H4 (cell line): ENCODE measurements at regions not wholly inside any gene's neighbourhood (a gene's known extent, or its start where the extent isn't known, plus 50 kb on each side); places are given as distances from the start of the nearest gene placed in this dataset.
"Not testable (repeated sequence)": the region's sequence is repeated elsewhere in the genome, so short reads cannot be mapped to it uniquely, and the experiment has no call there.

ENCODE experiments used
- DNase-seq: peaks from one replicate; pipeline ENCODE4 v3.0.0-alpha.2; 2015; ENCODE audit warnings: low spot score

- no peak for DNase-seq
Measured at GRCh38 chr4:138800421-138800820, 215.2 kb upstream of the NOCT start.

- DNase-seq: no peak
Measured at GRCh38 chr4:138798404-138798803, 217.2 kb upstream of the NOCT start.

GRCh38 chr4:138797646-138798045 is 217.9 kb upstream of the NOCT start:
- no peak for DNase-seq

GRCh38 chr4:138796761-138797160 is 218.8 kb upstream of the NOCT start:
- DNase-seq: no peak

- no peak for DNase-seq
Measured at GRCh38 chr4:138790706-138791340, 224.8 kb upstream of the NOCT start.

- DNase-seq: no peak
Measured at GRCh38 chr4:138789796-138790195, 225.8 kb upstream of the NOCT start.

GRCh38 chr4:138788857-138789256 is 226.7 kb upstream of the NOCT start:
- no peak for DNase-seq

- no peak for DNase-seq
Measured at GRCh38 chr4:138788267-138788790, 227.3 kb upstream of the NOCT start.

- DNase-seq: not testable (repeated sequence)
Measured at GRCh38 chr4:138779761-138780160, 235.8 kb upstream of the NOCT start.

GRCh38 chr4:138775890-138776289 is 239.7 kb upstream of the NOCT start:
- no peak for DNase-seq

- no peak for DNase-seq
Measured at GRCh38 chr4:138775489-138775888, 240.1 kb upstream of the NOCT start.

- no peak for DNase-seq
Measured at GRCh38 chr4:138774940-138775339, 240.6 kb upstream of the NOCT start.

GRCh38 chr4:138774125-138774524 is 241.5 kb upstream of the NOCT start:
- DNase-seq: not testable (repeated sequence)

GRCh38 chr4:138773321-138773720 is 242.3 kb upstream of the NOCT start:
- no peak for DNase-seq

GRCh38 chr4:138772366-138772765 is 243.2 kb upstream of the NOCT start:
- no peak for DNase-seq

- no peak for DNase-seq
Measured at GRCh38 chr4:138770818-138771217, 244.8 kb upstream of the NOCT start.

- no peak for DNase-seq
Measured at GRCh38 chr4:138766332-138766731, 249.2 kb upstream of the NOCT start.

- no peak for DNase-seq
Measured at GRCh38 chr4:138765442-138765841, 250.1 kb upstream of the NOCT start.

- no peak for DNase-seq
Measured at GRCh38 chr4:138761638-138762220, 253.9 kb upstream of the NOCT start.

- DNase-seq: no peak
Measured at GRCh38 chr4:138759554-138759902, 256.1 kb upstream of the NOCT start.

- no peak for DNase-seq
Measured at GRCh38 chr4:138758876-138759553, 256.6 kb upstream of the NOCT start.

GRCh38 chr4:138758196-138758595 is 257.4 kb upstream of the NOCT start:
- DNase-seq: no peak

- no peak for DNase-seq
Measured at GRCh38 chr4:138757432-138757831, 258.1 kb upstream of the NOCT start.
